ENCODE measurements at regions not wholly inside any gene's neighbourhood (a gene's known extent, or its start where the extent isn't known, plus 50 kb on each side); places are given as distances from the start of the nearest gene placed in this dataset.

DNA sequence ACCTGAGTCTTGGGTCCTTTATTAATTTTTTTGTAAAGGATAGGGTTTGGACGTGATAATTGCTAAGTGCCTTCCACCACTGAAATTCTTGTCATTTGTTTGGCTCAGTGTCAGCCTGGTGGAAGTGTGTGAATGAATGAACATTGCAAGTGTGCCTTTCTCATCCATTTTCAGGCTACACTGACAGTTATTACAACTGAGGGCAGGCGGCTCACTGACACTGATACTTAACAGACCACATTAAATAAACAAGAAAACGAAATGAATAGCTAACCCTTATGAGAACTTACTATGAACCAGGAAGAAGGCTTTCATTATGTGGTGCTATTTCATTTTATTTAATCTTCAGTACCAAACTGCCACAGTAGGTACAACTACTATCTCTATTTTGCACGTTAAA, 188.8 kb upstream of the CRBN start:
- TF ChIP-seq, protein P1, sequence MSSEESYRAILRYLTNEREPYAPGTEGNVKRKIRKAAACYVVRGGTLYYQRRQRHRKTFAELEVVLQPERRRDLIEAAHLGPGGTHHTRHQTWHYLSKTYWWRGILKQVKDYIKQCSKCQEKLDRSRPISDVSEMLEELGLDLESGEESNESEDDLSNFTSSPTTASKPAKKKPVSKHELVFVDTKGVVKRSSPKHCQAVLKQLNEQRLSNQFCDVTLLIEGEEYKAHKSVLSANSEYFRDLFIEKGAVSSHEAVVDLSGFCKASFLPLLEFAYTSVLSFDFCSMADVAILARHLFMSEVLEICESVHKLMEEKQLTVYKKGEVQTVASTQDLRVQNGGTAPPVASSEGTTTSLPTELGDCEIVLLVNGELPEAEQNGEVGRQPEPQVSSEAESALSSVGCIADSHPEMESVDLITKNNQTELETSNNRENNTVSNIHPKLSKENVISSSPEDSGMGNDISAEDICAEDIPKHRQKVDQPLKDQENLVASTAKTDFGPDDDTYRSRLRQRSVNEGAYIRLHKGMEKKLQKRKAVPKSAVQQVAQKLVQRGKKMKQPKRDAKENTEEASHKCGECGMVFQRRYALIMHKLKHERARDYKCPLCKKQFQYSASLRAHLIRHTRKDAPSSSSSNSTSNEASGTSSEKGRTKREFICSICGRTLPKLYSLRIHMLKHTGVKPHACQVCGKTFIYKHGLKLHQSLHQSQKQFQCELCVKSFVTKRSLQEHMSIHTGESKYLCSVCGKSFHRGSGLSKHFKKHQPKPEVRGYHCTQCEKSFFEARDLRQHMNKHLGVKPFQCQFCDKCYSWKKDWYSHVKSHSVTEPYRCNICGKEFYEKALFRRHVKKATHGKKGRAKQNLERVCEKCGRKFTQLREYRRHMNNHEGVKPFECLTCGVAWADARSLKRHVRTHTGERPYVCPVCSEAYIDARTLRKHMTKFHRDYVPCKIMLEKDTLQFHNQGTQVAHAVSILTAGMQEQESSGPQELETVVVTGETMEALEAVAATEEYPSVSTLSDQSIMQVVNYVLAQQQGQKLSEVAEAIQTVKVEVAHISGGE (CRISPR knock-in tag; IDR thresholded peaks at IDR 0.05): no peak
- no peak for TF ChIP-seq ZNF311 (CRISPR knock-in tag; IDR thresholded peaks at IDR 0.05)

Measured in K562 (cell line).